Neural cell (in vitro differentiated cells): ENCODE measurements at regions not wholly inside any gene's neighbourhood (a gene's known extent, or its start where the extent isn't known, plus 50 kb on each side); places are given as distances from the start of the nearest gene placed in this dataset.

Source experiments
- H2AFZ ChIP-seq: fragments of 200-600, 300-800 bp; sonication (generic), shearing (Covaris generic); 2 replicates; pipeline ENCODE4 v1.6.0; 2014; ENCODE audit warnings: low read depth, mild to moderate bottlenecking, antibody characterized with exemption, low read length, moderate library complexity
- H3F3A ChIP-seq: fragments of 200-600 bp; shearing (Covaris generic); 2 replicates; pipeline ENCODE4 v1.6.1; 2016; ENCODE audit warnings: mild to moderate bottlenecking, moderate library complexity, mixed read lengths, antibody characterized with exemption, low read length; ENCODE audit not compliant: insufficient read depth, poor library complexity, severe bottlenecking
- H3K27ac ChIP-seq: fragments of 200-600, 300-800 bp; sonication (generic), shearing (Covaris generic); 2 replicates; pipeline ENCODE4 v1.5.1; 2014; ENCODE audit warnings: mild to moderate bottlenecking, low read length, moderate library complexity
- H3K27me3 ChIP-seq: fragments of 300-800, 200-600 bp; sonication (generic), shearing (Covaris generic); 2 replicates; pipeline ENCODE4 v1.6.0; 2014; ENCODE audit warnings: mild to moderate bottlenecking, low read depth, low read length, moderate library complexity; ENCODE audit not compliant: insufficient read depth
- H3K36me3 ChIP-seq: fragments of 300-800, 200-600 bp; sonication (generic), shearing (Covaris generic); 2 replicates; pipeline ENCODE4 v1.5.1; 2014; ENCODE audit warnings: mild to moderate bottlenecking, antibody characterized with exemption, low read length, moderate library complexity; ENCODE audit not compliant: insufficient read depth
- H3K4me2 ChIP-seq: fragments of 300-800, 200-600 bp; sonication (generic), shearing (Covaris generic); 2 replicates; pipeline ENCODE4 v1.6.0; 2014; ENCODE audit warnings: mild to moderate bottlenecking, low read length
- H3K4me3 ChIP-seq: fragments of 300-800, 200-600 bp; sonication (generic), shearing (Covaris generic); 2 replicates; pipeline ENCODE4 v1.5.1; 2014; ENCODE audit warnings: mild to moderate bottlenecking, low read length, moderate library complexity
- H3K79me2 ChIP-seq: fragments of 200-600 bp; shearing (Covaris generic); replicated peaks from 2 replicates; pipeline ENCODE4 v1.6.0; 2014; ENCODE audit warnings: mild to moderate bottlenecking, low read length, moderate library complexity; ENCODE audit not compliant: insufficient read depth
- H3K9ac ChIP-seq: fragments of 300-800, 200-600 bp; sonication (generic), shearing (Covaris generic); 2 replicates; pipeline ENCODE4 v1.6.1; 2016; ENCODE audit warnings: mild to moderate bottlenecking, low read length, mixed read lengths
- H3K9me2 ChIP-seq: fragments of 200-600 bp; shearing (Covaris generic); 2 replicates; pipeline ENCODE4 v1.6.1; 2016; ENCODE audit warnings: mild to moderate bottlenecking, low read length, mixed read lengths; ENCODE audit not compliant: insufficient read depth
- H3K9me3 ChIP-seq: fragments of 200-600, 300-800 bp; sonication (generic), shearing (Covaris generic); 2 replicates; pipeline ENCODE4 v1.6.1; 2016; ENCODE audit warnings: mild to moderate bottlenecking, mixed run types, low read length, moderate library complexity, mixed read lengths
- H4K20me1 ChIP-seq: fragments of 200-600 bp; shearing (Covaris generic); 2 replicates; pipeline ENCODE4 v1.6.1; 2016; ENCODE audit warnings: mild to moderate bottlenecking, mixed run types; ENCODE audit not compliant: insufficient read depth
- EP300 ChIP-seq: fragments of 450-650 bp; conservative IDR thresholded peaks from 2 replicates; pipeline ENCODE4 v1.6.1; 2014; ENCODE audit warnings: antibody characterized with exemption, mild to moderate bottlenecking, moderate library complexity; ENCODE audit not compliant: poor library complexity, severe bottlenecking
- EZH2 ChIP-seq: fragments of 200-600, 300-800 bp; shearing (Covaris generic), sonication (generic); IDR thresholded peaks from 2 replicates; pipeline ENCODE4 v1.6.1; 2014; ENCODE audit warnings: antibody characterized with exemption, low read length, borderline replicate concordance, mild to moderate bottlenecking; ENCODE audit not compliant: insufficient read depth, poor library complexity, severe bottlenecking
- MXI1 ChIP-seq: fragments of 450-650 bp; conservative IDR thresholded peaks from 2 replicates; pipeline ENCODE4 v1.6.1; 2014; ENCODE audit warnings: antibody characterized with exemption, mild to moderate bottlenecking; ENCODE audit not compliant: poor library complexity, severe bottlenecking
- POLR2AphosphoS5 ChIP-seq: IDR thresholded peaks from 2 replicates; pipeline ENCODE4 v1.6.1; 2012
- RAD21 ChIP-seq: fragments of 450-650 bp; conservative IDR thresholded peaks from 2 replicates; pipeline ENCODE4 v1.6.1; 2014; ENCODE audit warnings: antibody characterized with exemption, mild to moderate bottlenecking, moderate library complexity
- REST ChIP-seq: IDR thresholded peaks from 2 replicates; pipeline ENCODE4 v1.6.1; 2012; ENCODE audit warnings: borderline replicate concordance
- SMC3 ChIP-seq: fragments of 450-650 bp; conservative IDR thresholded peaks from 2 replicates; pipeline ENCODE4 v1.6.1; 2014; ENCODE audit warnings: antibody characterized with exemption, mild to moderate bottlenecking, moderate library complexity; ENCODE audit not compliant: poor library complexity
- TAF1 ChIP-seq: IDR thresholded peaks from 2 replicates; pipeline ENCODE4 v1.6.1; 2012; ENCODE audit warnings: low read depth
- TF ChIP-seq, protein P1 (sequence below): fragments of 450-650 bp; IDR thresholded peaks from 2 replicates; pipeline ENCODE4 v1.5.1; 2014; ENCODE audit warnings: antibody characterized with exemption, mild to moderate bottlenecking, moderate library complexity; ENCODE audit not compliant: poor library complexity, severe bottlenecking

- Histone ChIP-seq H3K4me2 (no peak overlapping the region), H3F3A (no peaks in the 10 kb centered on the region), H3K27me3 (peaks cover 66% of the 10 kb centered on the region), H3K27ac (no peak overlapping the region), H3K79me2 (no peaks in the 10 kb centered on the region), H4K20me1 (no peaks in the 10 kb centered on the region), H3K4me3 (no peak overlapping the region), H3K9ac (no peak overlapping the region), H3K9me3 (peaks cover 4% of the 10 kb centered on the region), H3K9me2 (no peaks in the 10 kb centered on the region), H3K36me3 (no peaks in the 10 kb centered on the region), H2AFZ (no peak overlapping the region)
- TF ChIP-seq EP300 (no peak), SMC3 (no peak), TAF1 (no peak)
- TF ChIP-seq, protein P1, sequence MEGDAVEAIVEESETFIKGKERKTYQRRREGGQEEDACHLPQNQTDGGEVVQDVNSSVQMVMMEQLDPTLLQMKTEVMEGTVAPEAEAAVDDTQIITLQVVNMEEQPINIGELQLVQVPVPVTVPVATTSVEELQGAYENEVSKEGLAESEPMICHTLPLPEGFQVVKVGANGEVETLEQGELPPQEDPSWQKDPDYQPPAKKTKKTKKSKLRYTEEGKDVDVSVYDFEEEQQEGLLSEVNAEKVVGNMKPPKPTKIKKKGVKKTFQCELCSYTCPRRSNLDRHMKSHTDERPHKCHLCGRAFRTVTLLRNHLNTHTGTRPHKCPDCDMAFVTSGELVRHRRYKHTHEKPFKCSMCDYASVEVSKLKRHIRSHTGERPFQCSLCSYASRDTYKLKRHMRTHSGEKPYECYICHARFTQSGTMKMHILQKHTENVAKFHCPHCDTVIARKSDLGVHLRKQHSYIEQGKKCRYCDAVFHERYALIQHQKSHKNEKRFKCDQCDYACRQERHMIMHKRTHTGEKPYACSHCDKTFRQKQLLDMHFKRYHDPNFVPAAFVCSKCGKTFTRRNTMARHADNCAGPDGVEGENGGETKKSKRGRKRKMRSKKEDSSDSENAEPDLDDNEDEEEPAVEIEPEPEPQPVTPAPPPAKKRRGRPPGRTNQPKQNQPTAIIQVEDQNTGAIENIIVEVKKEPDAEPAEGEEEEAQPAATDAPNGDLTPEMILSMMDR: no peak
Observed at GRCh38 chr1:148353461-148354283, 129.4 kb downstream of the PPIAL4G start.

GRCh38 chr1:148352470-148353053 lies 130.5 kb downstream of the PPIAL4G start:
- H3K9me3 ChIP-seq: peaks cover 4% of the 10 kb centered on the region
- no peak overlapping the region for H2AFZ ChIP-seq
- H3K9me2 ChIP-seq: no peaks in the 10 kb centered on the region
- no peak overlapping the region for H3K9ac ChIP-seq
- H3K79me2 ChIP-seq: no peaks in the 10 kb centered on the region
- H3K36me3 ChIP-seq: no peaks in the 10 kb centered on the region
- H3F3A ChIP-seq: no peaks in the 10 kb centered on the region
- TF ChIP-seq POLR2AphosphoS5 (no peak), EP300 (no peak), REST (no peak), EZH2 (no peak), TAF1 (no peak), RAD21 (no peak), SMC3 (no peak), MXI1 (no peak)
- TF ChIP-seq, protein P1: no peak
- no peaks in the 10 kb centered on the region for H4K20me1 ChIP-seq
- H3K4me3 ChIP-seq: no peak overlapping the region
- H3K4me2 ChIP-seq: no peak overlapping the region
- no peak overlapping the region for H3K27ac ChIP-seq
- H3K27me3 ChIP-seq: peaks cover 65% of the 10 kb centered on the region
